ENCODE measurements at regions not wholly inside any gene's neighbourhood (a gene's known extent, or its start where the extent isn't known, plus 50 kb on each side); places are given as distances from the start of the nearest gene placed in this dataset.
A peak's percentile ranks its signal among the peaks of the same experiment; 100 is the strongest.

DNA sequence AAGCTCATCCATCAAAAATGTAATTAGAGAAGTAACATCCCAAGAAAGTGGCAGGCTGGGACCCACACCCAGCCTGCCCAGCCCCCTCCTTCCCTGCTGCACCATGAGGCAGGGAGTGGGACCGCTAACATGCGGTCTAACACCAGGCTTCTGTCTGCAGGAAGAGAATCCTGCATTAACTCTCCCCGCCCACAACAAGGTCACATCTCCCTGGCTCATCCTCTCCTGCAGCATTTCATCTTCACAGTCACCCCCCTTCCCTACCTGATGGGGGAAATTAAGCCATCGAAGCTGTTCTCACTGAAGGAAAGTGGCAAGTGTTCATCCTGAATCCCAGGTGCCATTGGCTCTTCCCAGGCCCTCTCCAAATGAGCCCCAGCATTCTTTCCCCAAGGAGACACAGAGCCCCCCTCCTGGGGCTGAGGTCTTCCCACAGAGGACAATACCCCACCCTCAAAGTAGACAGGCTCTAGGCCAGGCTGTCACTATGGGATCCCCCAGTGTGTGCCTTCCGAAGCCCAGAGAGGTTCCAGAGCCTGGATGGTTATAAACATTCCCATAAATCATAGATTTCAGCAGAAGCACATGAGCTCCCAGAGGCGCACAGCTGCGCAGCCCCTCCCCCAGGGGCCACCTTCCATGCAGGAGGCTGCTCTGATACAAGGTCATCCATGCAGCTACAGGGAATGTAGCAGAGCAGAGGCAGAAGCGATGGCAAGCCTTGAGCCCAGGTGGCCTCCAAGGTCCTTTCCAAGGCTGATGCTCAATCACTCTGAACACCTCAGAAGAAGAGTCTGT is 148.0 kb downstream of the OAT start:
- in situ Hi-C loops (cut with MboI; ENCODE audit: low pct_unique_long_range_greater_than_20kb, low sequenced_read_pairs): no loop called here
- DNase-seq: no peak

DNA sequence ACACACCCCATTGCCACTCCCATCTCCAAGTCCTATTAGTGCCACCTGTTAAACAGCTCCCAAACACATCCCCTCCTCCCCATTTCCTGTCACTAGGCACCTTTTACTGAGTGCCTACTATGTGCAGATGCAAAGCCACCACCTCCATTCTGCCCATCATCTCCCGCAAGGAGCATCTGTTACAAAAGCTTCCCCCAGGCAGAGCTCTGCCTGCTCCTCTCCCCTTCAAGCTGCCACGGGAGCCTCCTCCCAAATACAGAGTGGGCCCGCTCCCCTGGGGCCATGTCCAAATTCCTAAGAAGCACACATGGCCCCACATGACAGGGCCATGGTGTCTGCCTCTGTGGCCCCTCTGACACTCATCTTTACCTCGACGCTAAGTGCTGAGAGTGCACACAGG is 149.7 kb downstream of the OAT start:
- in situ Hi-C loops (cut with MboI; ENCODE audit: low pct_unique_long_range_greater_than_20kb, low sequenced_read_pairs): no loop called here
- no peak for DNase-seq

DNA sequence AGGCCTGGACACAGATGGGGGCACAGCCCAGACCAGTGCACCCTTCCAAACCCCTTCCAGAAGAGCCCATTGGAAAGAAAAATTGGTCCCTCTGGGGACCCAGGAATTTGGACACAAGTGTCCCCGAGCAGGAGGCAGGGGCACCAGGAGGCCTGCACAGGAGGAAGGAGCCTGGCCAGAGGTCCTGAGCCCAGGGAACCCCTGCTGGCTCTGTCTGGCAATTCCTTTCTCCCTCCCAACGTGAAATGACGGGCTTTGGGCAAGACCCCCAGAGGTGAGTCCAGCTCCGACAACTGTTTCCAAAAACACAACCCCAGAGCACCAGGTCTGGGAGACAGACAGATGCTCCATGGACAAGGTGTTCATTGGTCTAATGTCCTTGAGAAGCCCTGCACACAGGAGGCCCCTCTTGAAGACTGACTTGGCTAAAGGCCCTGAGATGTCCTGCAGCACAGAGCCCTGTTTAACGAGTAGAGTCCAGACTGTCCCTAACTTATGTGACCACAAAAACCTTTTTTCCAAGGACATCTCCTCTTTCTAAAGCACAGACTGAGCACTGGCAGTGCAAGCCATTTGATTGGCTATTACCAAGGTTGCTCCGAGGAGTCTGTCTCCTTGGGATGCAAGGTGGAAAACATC is 150.7 kb downstream of the OAT start:
- DNase-seq: no peak
- in situ Hi-C loops (cut with MboI; ENCODE audit: low pct_unique_long_range_greater_than_20kb, low sequenced_read_pairs): no loop called here

DNA sequence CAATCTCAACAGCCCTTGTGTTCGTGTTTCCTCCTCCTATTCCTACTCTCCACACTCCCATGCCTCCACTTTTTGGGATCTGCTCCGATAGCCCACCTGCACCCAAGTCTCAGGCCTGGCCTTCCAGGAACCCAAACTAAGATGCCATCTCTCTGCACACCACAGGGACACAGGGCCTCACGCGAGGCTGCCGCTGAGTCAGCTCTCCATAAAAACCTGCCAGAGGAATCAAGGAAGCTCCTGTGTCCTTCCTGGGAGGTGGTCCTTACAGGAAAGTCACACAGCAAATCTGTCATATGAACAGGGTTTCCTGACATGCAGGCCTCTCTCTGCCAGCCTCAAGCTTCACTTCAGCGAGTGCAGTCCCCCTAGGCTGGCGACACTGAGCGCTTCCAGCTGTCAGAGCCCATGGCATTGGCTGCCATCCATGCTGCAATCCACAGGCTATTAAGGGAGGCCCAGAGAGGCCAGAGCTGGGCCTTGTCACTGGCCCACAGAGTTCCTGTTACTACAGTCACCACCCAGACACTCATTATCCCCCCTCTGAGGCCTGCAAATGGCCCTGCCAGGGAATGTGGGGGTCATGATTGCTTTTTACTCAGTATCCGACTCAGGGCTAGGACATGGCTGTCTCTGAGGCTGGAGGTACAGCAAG is 151.4 kb downstream of the OAT start:
- in situ Hi-C loops (cut with MboI; ENCODE audit: low pct_unique_long_range_greater_than_20kb, low sequenced_read_pairs): no loop called here
- DNase-seq: no peak

DNA sequence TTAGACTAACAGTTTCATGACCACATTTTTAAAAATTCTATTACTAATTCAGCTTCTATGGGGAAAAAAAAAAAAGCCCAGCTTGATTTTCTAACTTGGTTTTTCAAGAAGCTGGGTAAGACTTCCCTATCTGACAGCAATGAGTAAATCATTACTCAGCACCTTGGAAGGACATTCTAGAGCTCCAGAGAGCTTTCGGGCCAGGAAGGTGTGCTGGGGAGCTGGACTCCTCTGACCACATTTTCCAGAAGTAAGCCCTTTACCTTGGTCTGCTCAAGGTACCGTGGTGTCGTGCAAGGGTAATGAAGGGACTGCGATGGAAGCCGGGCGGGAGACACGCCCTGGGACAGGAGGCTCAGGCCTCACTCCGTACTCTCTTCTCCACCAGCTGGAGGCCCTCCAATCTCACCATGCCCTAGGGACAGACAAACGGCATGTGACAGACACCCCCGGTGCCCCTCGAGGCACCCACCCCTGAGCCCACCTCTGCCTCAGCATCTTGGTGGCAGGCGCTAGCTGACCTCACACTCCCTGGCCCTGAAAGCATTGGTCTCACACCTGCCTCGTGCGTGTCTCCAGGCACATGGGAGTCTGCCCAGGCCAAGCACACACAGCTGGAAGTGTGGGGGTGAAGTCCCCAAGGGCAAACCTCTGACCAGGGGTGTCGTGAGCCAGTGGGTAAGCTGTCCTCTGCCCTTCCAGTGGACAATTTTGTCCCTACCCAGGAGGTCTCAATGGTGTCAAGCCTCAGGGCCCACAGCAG is 152.1 kb downstream of the OAT start:
- no peak for DNase-seq
- in situ Hi-C loops (cut with MboI; ENCODE audit: low pct_unique_long_range_greater_than_20kb, low sequenced_read_pairs): no loop called here

DNA sequence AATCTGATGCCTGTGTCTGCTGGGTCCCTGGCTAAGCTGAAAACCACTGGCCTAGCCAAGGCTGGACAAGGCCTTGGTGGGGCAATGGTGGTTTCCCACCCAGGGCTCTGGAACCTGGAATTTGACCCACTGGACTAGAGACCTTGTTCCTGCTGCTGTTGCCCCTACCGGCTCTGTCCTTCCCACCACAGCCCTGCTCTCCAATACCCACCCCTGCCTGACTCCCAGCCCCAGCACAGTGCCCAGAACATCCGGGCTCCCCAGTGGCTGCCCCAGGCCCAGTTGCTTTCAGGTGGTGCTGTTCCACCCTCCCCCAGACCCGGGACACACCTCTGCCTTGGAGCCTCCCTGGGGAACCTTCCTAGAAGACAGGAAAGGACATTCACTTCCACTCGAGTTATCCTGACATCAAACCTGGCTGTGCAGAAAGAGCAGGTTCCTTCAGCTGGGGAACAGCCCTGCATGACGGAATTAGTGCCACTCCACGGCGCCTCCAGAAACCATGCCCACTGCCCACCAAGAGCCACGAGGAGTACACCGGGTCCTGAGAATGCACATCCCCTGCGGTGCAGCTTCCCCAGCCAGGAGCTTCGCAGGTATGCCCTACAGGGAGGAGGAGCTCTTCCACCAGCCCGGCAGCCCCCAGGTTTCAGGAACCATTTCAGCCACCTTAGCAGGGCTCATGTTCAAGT is 152.8 kb downstream of the OAT start:
- DNase-seq: no peak
- in situ Hi-C loops (cut with MboI; ENCODE audit: low pct_unique_long_range_greater_than_20kb, low sequenced_read_pairs): no loop called here

DNA sequence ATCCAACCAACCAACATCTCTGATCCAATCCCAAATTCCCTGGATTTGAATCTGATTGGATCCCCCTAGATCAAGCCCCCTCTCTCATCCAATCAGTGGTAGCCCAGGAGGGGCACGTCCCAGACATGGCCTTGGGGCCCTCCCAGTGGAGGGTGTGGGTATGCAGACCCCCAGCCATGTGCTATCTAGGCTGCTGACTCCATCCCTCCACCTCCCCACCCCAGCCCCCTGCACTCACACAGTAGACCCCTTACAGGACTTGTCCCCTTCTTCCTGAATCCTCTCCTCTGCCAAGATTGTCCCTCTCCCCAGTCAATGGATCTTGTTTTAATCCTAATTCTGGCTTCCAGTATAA is 153.4 kb downstream of the OAT start:
- DNase-seq: no peak
- in situ Hi-C loops (cut with MboI; ENCODE audit: low pct_unique_long_range_greater_than_20kb, low sequenced_read_pairs): no loop called here

DNA sequence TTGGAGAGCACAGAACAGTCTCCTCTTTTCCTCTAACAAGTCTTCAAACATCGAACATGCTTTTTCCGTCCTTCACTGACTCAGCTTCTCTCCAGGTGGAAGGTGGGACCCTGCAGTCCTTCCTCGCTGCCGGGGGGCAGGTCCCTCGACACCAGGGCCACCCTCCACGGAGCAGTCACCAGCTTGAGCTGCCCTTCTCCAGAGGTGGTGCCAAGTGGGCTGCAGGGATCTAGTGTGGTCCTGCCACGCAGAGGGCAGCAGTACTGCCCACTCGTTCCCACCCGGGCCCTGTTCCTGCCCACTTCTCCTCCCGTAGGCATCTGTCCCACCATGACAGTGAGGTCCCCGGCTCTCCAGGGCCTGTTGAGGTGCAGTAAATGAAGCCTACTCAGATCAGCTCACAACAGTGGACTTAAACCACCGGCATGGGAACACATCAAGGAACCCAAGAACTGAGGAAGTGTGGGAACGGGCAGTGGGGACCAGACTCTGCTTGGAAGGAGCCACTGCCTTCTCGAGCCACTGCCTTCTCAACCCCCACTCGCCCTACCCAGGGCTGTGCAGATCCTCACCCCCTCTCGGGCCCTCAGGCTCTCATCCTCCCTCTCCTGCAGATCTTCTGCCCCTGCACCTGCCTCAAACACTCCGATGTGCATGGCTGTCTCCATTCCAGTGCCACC is 153.9 kb downstream of the OAT start:
- no peak for DNase-seq
- in situ Hi-C loops (cut with MboI; ENCODE audit: low pct_unique_long_range_greater_than_20kb, low sequenced_read_pairs): no loop called here

DNA sequence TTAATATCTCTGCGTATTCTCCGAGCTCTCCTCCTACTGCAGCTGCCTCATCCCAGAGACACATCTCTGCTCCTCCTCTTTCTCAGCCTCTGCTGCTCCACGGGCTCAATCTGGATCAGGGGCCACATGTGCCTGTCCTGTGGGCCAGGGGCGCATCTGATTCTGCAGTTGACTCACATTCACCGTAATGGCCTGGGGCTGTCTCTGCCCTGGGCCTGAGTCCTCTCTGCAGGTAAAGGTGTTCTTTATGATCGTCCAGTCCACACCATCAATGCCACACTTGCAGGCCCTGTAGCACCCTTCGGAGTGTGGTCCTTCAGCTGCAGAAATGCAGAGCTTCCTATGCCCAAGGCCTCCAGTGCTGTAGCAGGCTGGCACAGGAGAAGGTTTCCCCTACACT is 154.5 kb downstream of the OAT start:
- in situ Hi-C loops (cut with MboI; ENCODE audit: low pct_unique_long_range_greater_than_20kb, low sequenced_read_pairs): no loop called here
- DNase-seq: no peak

DNA sequence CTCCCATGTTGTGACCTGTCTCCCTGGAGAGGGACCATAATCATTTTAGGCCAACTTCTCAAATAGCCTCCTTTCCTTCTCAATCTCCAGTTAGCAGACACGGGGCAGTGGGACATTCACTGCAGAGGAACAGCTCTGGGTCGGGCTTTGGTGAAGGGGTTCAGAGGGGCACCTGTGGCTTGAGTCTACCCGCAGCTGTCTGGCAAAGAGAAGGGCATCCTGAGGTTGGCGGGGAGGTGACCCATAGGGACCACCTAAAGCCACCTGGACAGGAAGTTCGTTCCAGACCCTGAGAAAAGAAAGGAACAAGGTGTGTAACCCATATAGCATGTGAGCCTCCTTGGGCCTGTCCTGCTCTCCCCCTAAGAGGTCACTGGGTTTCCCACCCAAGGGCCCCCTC is 155.0 kb downstream of the OAT start:
- in situ Hi-C loops (cut with MboI; ENCODE audit: low pct_unique_long_range_greater_than_20kb, low sequenced_read_pairs): no loop called here
- no peak for DNase-seq

DNA sequence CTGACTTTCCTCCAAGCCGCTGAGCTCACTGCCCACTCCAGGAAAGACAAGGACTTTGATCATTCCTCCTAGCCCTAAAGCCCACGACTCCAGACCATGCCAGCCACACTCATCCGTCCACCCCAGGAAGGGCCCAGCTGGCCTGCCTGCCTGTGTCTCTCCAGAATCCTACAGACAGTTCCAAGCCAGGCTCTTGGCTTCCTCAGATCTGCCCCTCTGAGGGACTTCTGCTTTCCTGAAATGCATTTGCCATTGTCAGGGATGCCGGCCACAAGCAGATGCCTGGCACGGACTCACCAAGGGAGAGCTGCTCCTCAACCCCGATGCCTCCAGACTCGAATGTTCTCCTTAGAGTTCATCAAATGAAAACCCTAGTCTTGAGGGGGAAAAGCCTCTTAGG is 155.8 kb downstream of the OAT start:
- in situ Hi-C loops (cut with MboI; ENCODE audit: low pct_unique_long_range_greater_than_20kb, low sequenced_read_pairs): no loop called here

DNA sequence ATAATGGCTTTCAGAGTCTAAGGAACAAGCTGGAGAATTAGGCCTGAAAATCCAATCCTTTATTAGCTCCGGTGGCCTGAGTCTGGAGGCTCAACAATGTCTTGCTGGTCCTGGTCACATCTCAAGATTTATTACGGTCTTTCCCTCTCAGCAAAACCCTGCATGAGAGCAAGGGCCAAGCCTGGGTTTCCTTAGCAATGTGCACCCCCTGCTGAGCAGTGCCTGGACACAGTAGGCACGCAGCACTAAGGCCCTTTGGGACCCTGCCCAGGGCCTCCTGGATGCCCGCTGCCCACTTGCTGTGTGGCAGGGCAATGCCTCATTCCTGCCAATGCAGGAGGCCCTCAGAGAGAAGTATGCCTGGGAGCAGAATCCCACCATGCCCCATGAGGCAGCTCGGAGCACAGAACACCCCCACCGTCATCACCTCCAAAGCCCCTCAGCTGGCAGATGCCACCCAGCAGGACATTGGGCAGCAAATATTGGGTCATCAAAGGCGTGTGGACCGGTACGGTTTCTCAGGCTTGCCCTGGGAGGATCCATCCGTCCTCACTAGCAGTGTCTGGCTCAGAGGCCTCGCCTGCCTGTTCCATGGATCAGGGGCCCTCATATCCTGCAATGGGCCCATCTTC is 156.4 kb downstream of the OAT start:
- DNase-seq: no peak
- in situ Hi-C loops (cut with MboI; ENCODE audit: low pct_unique_long_range_greater_than_20kb, low sequenced_read_pairs): no loop called here

More for the DNA sequence above, 155.8 kb downstream of the OAT start:
- DNase-seq: no peak

DNA sequence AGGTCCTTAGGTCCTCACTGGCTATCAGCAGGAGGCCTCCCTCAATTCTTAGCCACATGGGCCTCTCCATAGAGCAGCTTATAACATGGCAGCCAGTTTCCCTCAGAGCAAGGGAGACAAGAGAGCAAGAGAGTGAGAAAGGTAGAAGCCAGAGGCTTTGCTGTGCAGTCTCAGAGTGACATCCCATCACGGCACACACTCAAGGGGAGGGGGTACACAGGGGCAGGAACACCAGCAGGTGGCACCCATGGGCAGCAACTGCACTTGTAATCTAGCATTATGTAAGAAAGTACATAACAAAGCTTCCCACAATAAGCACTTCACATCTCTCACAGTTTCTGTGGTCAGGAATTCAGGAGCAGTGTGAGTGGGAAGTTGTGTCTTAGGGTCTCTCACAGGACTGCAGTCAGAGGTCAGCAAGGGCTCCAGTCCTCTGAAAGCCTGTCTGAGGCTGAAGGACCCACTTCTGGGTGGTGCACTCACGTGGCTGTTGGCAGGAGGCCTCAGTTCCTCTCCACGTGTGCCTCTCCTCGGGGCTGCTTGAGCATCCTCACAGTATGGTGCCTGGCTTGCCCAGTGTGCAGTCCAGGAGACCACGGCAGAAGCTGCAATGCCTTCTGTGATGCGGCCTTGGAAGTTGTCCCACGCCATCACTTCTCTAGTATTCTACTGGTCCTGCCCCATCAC is 159.4 kb downstream of the OAT start:
- in situ Hi-C loops (cut with MboI; ENCODE audit: low pct_unique_long_range_greater_than_20kb, low sequenced_read_pairs): no loop called here
- peak; percentile 46 for DNase-seq

DNA sequence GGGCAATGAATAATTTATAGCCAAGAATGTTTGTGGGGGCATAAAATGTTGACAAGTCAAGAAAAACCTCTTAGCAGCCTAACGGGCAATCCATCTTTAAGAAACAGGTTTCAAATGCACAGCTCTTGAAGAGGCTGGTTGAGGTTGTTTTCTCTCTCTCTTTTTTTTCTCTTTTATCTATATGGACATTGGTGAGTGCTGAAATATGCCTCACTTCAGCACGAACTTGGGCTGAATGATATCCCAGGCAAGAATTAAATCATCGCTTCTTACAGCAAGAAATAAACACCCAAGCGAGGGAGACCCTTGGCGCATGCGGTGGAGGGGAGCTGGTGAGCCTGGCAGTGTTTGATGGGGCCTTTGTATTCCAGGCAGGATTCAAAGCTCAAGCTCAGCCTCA is 160.9 kb downstream of the OAT start:
- DNase-seq: no peak
- in situ Hi-C loops (cut with MboI; ENCODE audit: low pct_unique_long_range_greater_than_20kb, low sequenced_read_pairs): no loop called here

DNA sequence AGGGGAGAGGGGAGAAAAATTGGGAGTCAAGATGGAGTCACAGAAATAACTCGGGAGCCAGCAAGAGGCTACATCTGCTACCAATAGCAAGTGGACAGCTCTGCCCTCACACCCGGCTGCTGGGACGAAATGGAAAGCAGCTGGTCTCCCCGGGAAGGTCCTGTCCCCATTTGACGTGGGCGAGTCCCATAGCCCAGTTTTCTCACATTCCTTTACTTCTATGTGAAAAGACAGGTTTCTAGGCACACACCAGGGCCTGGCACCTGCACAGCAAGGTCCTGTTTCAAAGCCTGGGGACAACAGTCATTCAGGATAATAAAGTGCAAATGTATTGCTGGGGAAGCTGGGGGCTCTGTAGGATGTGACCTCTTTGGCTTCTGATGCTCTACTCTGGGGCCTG is 162.6 kb downstream of the OAT start:
- in situ Hi-C loops (cut with MboI; ENCODE audit: low pct_unique_long_range_greater_than_20kb, low sequenced_read_pairs): no loop called here
- DNase-seq: no peak

DNA sequence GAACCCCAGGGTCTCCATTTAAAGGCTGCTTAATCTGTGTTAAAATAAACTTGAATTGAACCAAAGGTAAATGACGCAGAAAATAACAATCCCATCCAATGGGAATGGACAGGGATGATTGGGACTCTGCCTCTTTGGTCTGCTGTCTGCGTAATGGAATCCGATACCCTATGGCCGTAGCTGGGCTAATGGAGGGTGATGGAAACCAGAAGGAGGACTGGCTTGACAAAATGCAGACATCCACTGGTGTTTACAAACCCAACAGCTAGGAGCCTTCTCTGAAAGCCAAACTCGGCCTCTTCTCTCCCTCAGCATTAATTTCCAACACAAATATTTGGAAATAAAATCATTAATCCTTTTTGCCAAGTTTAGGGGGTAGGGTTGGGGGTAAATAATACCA is 162.2 kb upstream of the CHST15 start:
- in situ Hi-C loops (cut with MboI; ENCODE audit: low pct_unique_long_range_greater_than_20kb, low sequenced_read_pairs): no loop called here
- no peak for DNase-seq

DNA sequence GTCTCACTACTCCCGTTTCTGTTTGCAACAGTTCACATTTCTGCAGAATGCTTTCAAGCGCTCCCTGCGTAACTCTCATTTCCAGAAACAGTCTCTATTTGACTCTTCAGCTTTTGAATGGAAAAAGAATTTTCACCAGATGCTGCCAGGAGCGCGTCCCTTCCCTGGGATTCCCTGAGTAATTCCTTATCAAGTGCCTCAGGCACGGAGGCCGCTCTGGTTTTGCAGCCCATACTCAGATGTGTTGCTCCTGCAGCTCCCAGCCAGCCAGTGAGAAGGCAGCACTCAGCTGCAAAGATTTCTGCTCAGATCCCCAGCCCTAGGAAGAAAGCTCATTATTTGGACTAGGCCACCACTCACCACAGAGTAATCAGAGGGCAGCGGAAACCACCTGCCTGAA is 161.1 kb upstream of the CHST15 start:
- DNase-seq: no peak
- in situ Hi-C loops (cut with MboI; ENCODE audit: low pct_unique_long_range_greater_than_20kb, low sequenced_read_pairs): no loop called here

DNA sequence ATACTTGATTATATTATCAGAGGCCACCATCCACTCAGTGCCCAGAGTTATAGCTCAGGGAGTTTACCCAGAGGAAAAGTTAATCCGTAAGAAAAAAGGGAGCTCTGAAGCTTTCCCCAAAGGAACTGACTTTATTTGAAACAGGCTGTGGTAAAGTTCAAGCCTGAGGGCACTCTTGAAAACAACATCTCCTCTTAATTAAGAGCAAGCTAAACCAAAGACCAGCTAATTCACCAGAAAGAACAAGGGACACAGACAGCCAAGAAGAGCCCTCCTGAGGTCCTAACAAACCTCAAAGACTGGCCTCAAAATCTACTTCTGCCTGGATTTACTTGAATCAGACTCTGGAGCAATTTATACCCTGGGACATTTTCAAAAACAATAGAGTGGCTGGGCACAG is 159.6 kb upstream of the CHST15 start:
- DNase-seq: no peak
- in situ Hi-C loops (cut with MboI; ENCODE audit: low pct_unique_long_range_greater_than_20kb, low sequenced_read_pairs): no loop called here

Data from KBM-7 (cell line).